Mesendoderm (in vitro differentiated cells): ENCODE measurements at regions not wholly inside any gene's neighbourhood (a gene's known extent, or its start where the extent isn't known, plus 50 kb on each side); places are given as distances from the start of the nearest gene placed in this dataset.

Source experiments
- DNase-seq: peaks from one replicate; pipeline ENCODE4 v3.0.0; 2013
- H2AK5ac ChIP-seq: 2 replicates; pipeline ENCODE4 v1.6.1; 2013; ENCODE audit warnings: low read length, inconsistent platforms
- H2BK120ac ChIP-seq: 2 replicates; pipeline ENCODE4 v1.6.1; 2013; ENCODE audit warnings: low read depth, mild to moderate bottlenecking, low read length, moderate library complexity, mixed read lengths
- H2BK15ac ChIP-seq: replicated peaks from 2 replicates; pipeline ENCODE4 v1.6.1; 2013; ENCODE audit warnings: low read depth, mild to moderate bottlenecking, moderate library complexity
- H2BK5ac ChIP-seq: 2 replicates; pipeline ENCODE4 v1.6.1; 2013; ENCODE audit warnings: low read length, inconsistent platforms
- H3K18ac ChIP-seq: 2 replicates; pipeline ENCODE4 v1.6.1; 2013; ENCODE audit warnings: mild to moderate bottlenecking, low read length, mixed read lengths
- H3K23ac ChIP-seq: one replicate; pipeline ENCODE4 v1.6.1; 2013; ENCODE audit warnings: low read length
- H3K27ac ChIP-seq: 2 replicates; pipeline ENCODE4 v1.5.1; 2013; ENCODE audit warnings: low read depth, mild to moderate bottlenecking, inconsistent platforms, low read length, moderate library complexity
- H3K27me3 ChIP-seq: 2 replicates; pipeline ENCODE4 v1.6.1; 2013; ENCODE audit warnings: low read length, control low read depth, mild to moderate bottlenecking, inconsistent platforms; ENCODE audit not compliant: insufficient read depth, poor library complexity
- H3K36me3 ChIP-seq: 2 replicates; pipeline ENCODE4 v1.6.1; 2013; ENCODE audit warnings: low read length, inconsistent platforms; ENCODE audit not compliant: control insufficient read depth, insufficient read depth
- H3K4ac ChIP-seq: one replicate; pipeline ENCODE4 v1.6.1; 2013; ENCODE audit warnings: low read depth, mild to moderate bottlenecking, low read length, moderate library complexity
- H3K4me1 ChIP-seq: 2 replicates; pipeline ENCODE4 v1.6.1; 2013; ENCODE audit warnings: low read depth, low read length, inconsistent platforms; ENCODE audit not compliant: control insufficient read depth
- H3K4me2 ChIP-seq: 2 replicates; pipeline ENCODE4 v1.6.1; 2013; ENCODE audit warnings: low read length
- H3K4me3 ChIP-seq: 2 replicates; pipeline ENCODE4 v1.5.1; 2013; ENCODE audit warnings: mild to moderate bottlenecking, low read length
- H3K56ac ChIP-seq: one replicate; pipeline ENCODE4 v1.6.1; 2013; ENCODE audit warnings: low read length
- H3K79me1 ChIP-seq: 2 replicates; pipeline ENCODE4 v1.6.1; 2013; ENCODE audit warnings: low read length, inconsistent platforms
- H3K79me2 ChIP-seq: 2 replicates; pipeline ENCODE4 v1.6.1; 2013; ENCODE audit warnings: mild to moderate bottlenecking, low read length; ENCODE audit not compliant: control insufficient read depth, insufficient read depth
- H3K9ac ChIP-seq: 2 replicates; pipeline ENCODE4 v1.6.1; 2013; ENCODE audit warnings: low read length, inconsistent platforms
- H4K5ac ChIP-seq: one replicate; pipeline ENCODE4 v1.6.1; 2013; ENCODE audit warnings: low read length
- H4K8ac ChIP-seq: one replicate; pipeline ENCODE4 v1.6.1; 2013; ENCODE audit warnings: low read depth, mild to moderate bottlenecking, control low read depth, low read length, moderate library complexity
- WGBS: extraction: QIAGEN DNeasy Blood & Tissue Kit; methylation state at CpG from one replicate; pipeline ENCODE4 v1.1.7; 2013; ENCODE audit warnings: low lambda C conversion rate, missing lambda C conversion rate; ENCODE audit not compliant: insufficient coverage; ENCODE audit errors: extremely low coverage; 5-methylcytosine and 5-hydroxymethylcytosine counted together

GRCh38 chr12:41932470-41932991 lies 212.1 kb downstream of the GXYLT1 start:
- peak overlapping the region; percentile 2 for H3K4me3 ChIP-seq
- H3K4me1 ChIP-seq = no peaks in the 10 kb centered on the region
- H3K9ac ChIP-seq = peak overlapping the region; percentile 46
- H3K79me1 ChIP-seq = no peaks in the 10 kb centered on the region
- H3K36me3 ChIP-seq = no peaks in the 10 kb centered on the region
- WGBS = no CpG with 5 or more reads among the region's 35 CpGs
- H2BK15ac ChIP-seq = no peak overlapping the region
- no peak overlapping the region for H3K18ac ChIP-seq
- no peak overlapping the region for H3K23ac ChIP-seq
- H3K27ac ChIP-seq = no peak overlapping the region
- H4K5ac ChIP-seq = no peak overlapping the region
- H2BK5ac ChIP-seq = peak overlapping the region; percentile 9
- H2AK5ac ChIP-seq = no peak overlapping the region
- no peak overlapping the region for H4K8ac ChIP-seq
- H3K27me3 ChIP-seq = no peaks in the 10 kb centered on the region
- H3K4ac ChIP-seq = no peak overlapping the region
- H3K79me2 ChIP-seq = no peaks in the 10 kb centered on the region
- peak overlapping the region; percentile 53 for H3K4me2 ChIP-seq
- no peak overlapping the region for H2BK120ac ChIP-seq
- peak; percentile 83 for DNase-seq
- H3K56ac ChIP-seq = peak overlapping the region; percentile 79

GRCh38 chr12:41930866-41931437 lies 213.7 kb downstream of the GXYLT1 start:
- no peaks in the 10 kb centered on the region for H3K79me1 ChIP-seq
- no peaks in the 10 kb centered on the region for H3K79me2 ChIP-seq
- H3K23ac ChIP-seq = no peak overlapping the region
- H2BK15ac ChIP-seq = no peak overlapping the region
- no peak overlapping the region for H3K18ac ChIP-seq
- no peak overlapping the region for H3K27ac ChIP-seq
- H3K27me3 ChIP-seq = no peaks in the 10 kb centered on the region
- H3K4me3 ChIP-seq = no peak overlapping the region
- DNase-seq = no peak
- no peaks in the 10 kb centered on the region for H3K36me3 ChIP-seq
- H4K5ac ChIP-seq = no peak overlapping the region
- H3K9ac ChIP-seq = no peak overlapping the region
- H3K4ac ChIP-seq = no peak overlapping the region
- no peak overlapping the region for H2AK5ac ChIP-seq
- no peak overlapping the region for H2BK5ac ChIP-seq
- H3K4me1 ChIP-seq = no peaks in the 10 kb centered on the region
- H4K8ac ChIP-seq = no peak overlapping the region
- no peak overlapping the region for H3K4me2 ChIP-seq
- H3K56ac ChIP-seq = no peak overlapping the region
- no peak overlapping the region for H2BK120ac ChIP-seq
- WGBS = no CpG with 5 or more reads among the region's 7 CpGs

- WGBS = no CpG with 5 or more reads among the region's 2 CpGs
- no peak overlapping the region for H2BK5ac ChIP-seq
- no peak overlapping the region for H3K18ac ChIP-seq
- H3K4ac ChIP-seq = no peak overlapping the region
- no peak overlapping the region for H2BK120ac ChIP-seq
- no peaks in the 10 kb centered on the region for H3K79me1 ChIP-seq
- no peaks in the 10 kb centered on the region for H3K79me2 ChIP-seq
- no peak overlapping the region for H3K4me2 ChIP-seq
- no peak overlapping the region for H2BK15ac ChIP-seq
- no peak overlapping the region for H3K23ac ChIP-seq
- no peaks in the 10 kb centered on the region for H3K27me3 ChIP-seq
- H3K36me3 ChIP-seq = no peaks in the 10 kb centered on the region
- peaks cover 6% of the 10 kb centered on the region for H3K4me1 ChIP-seq
- H3K4me3 ChIP-seq = no peak overlapping the region
- no peak overlapping the region for H4K5ac ChIP-seq
- peak; percentile 45 for DNase-seq
- no peak overlapping the region for H3K9ac ChIP-seq
- H2AK5ac ChIP-seq = no peak overlapping the region
- H3K56ac ChIP-seq = no peak overlapping the region
- no peak overlapping the region for H4K8ac ChIP-seq
- H3K27ac ChIP-seq = no peak overlapping the region
Observed at GRCh38 chr12:41924111-41924510, 220.6 kb downstream of the GXYLT1 start.

GRCh38 chr12:41923351-41923750 lies 221.3 kb downstream of the GXYLT1 start:
- Histone ChIP-seq H3K4me3 (no peak overlapping the region), H2AK5ac (no peak overlapping the region), H2BK15ac (no peak overlapping the region), H3K23ac (no peak overlapping the region), H3K36me3 (no peaks in the 10 kb centered on the region), H2BK120ac (no peak overlapping the region), H3K56ac (no peak overlapping the region), H3K18ac (no peak overlapping the region), H3K27ac (no peak overlapping the region), H3K27me3 (no peaks in the 10 kb centered on the region), H4K5ac (no peak overlapping the region), H2BK5ac (no peak overlapping the region), H3K4ac (no peak overlapping the region), H3K4me2 (no peak overlapping the region), H4K8ac (no peak overlapping the region), H3K4me1 (peaks cover 6% of the 10 kb centered on the region), H3K79me1 (no peaks in the 10 kb centered on the region), H3K79me2 (no peaks in the 10 kb centered on the region), H3K9ac (no peak overlapping the region)
- no peak for DNase-seq
- WGBS = no CpG with 5 or more reads among the region's 2 CpGs

GRCh38 chr12:41920355-41920754 lies 224.3 kb downstream of the GXYLT1 start:
- Histone ChIP-seq H3K79me2 (no peaks in the 10 kb centered on the region), H3K9ac (no peak overlapping the region), H3K4ac (no peak overlapping the region), H3K4me3 (no peak overlapping the region), H3K79me1 (no peaks in the 10 kb centered on the region), H4K5ac (no peak overlapping the region), H3K36me3 (no peaks in the 10 kb centered on the region), H2AK5ac (no peak overlapping the region), H4K8ac (no peak overlapping the region), H3K56ac (no peak overlapping the region), H3K18ac (no peak overlapping the region), H3K4me1 (peaks cover 6% of the 10 kb centered on the region), H2BK5ac (no peak overlapping the region), H2BK15ac (no peak overlapping the region), H3K27ac (no peak overlapping the region), H3K23ac (no peak overlapping the region), H2BK120ac (no peak overlapping the region), H3K27me3 (no peaks in the 10 kb centered on the region), H3K4me2 (no peak overlapping the region)
- WGBS = no CpG with 5 or more reads among the region's 1 CpG
- DNase-seq = no peak
